ENCODE measurements at regions not wholly inside any gene's neighbourhood (a gene's known extent, or its start where the extent isn't known, plus 50 kb on each side); places are given as distances from the start of the nearest gene placed in this dataset.

DNA sequence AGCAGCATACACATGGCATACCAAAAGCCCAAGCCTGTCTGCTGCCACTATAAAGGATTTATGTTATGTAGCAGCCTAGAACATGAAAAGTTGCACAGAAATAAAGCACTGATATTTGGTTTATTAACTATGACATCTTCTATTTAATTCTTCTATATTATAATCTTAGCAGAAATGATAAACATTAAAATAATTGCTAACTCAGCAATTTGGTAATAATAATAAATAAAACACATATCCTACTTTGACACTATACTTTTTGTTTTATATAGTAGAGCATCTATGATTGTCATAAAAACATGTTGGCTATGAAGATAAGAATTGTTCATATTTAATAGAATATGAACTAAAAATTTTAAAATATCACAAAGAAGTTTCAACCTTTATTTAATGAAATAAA is 1733.3 kb upstream of the IGFBP7 start:
- Histone ChIP-seq H3K79me2 (replicated peaks; ENCODE audit: insufficient read depth, low read length) (no peaks in the 10 kb centered on the region), H3K4me3 (ENCODE audit: low read length) (no peak overlapping the region), H3K9me3 (ENCODE audit: low read length) (no peaks in the 10 kb centered on the region), H3K4me2 (ENCODE audit: low read length) (no peak overlapping the region), H4K20me1 (ENCODE audit: insufficient read depth) (no peaks in the 10 kb centered on the region), H2AFZ (ENCODE audit: low read depth, low read length) (no peak overlapping the region), H3F3A (ENCODE audit: insufficient read depth, low read length, poor library complexity, severe bottlenecking) (no peaks in the 10 kb centered on the region), H3K27me3 (ENCODE audit: insufficient read depth, low read depth, low read length) (no peaks in the 10 kb centered on the region), H3K36me3 (ENCODE audit: insufficient read depth, low read length) (no peaks in the 10 kb centered on the region), H3K9me2 (ENCODE audit: insufficient read depth, low read length) (no peaks in the 10 kb centered on the region), H3K9ac (ENCODE audit: low read length) (no peak overlapping the region), H3K27ac (ENCODE audit: low read length) (no peak overlapping the region)
- TF ChIP-seq REST (IDR thresholded peaks at IDR 0.05; ENCODE audit: borderline replicate concordance) (no peak), POLR2AphosphoS5 (IDR thresholded peaks at IDR 0.05) (no peak), TAF1 (IDR thresholded peaks at IDR 0.05; ENCODE audit: low read depth) (no peak), EZH2 (IDR thresholded peaks at IDR 0.05; ENCODE audit: borderline replicate concordance, insufficient read depth, low read length, poor library complexity, severe bottlenecking) (no peak), SMC3 (conservative IDR thresholded peaks at IDR 0.05; ENCODE audit: poor library complexity) (no peak), EP300 (conservative IDR thresholded peaks at IDR 0.05; ENCODE audit: poor library complexity, severe bottlenecking) (no peak), CTCF (IDR thresholded peaks at IDR 0.05; ENCODE audit: poor library complexity, severe bottlenecking) (no peak), MXI1 (conservative IDR thresholded peaks at IDR 0.05; ENCODE audit: poor library complexity, severe bottlenecking) (no peak), RAD21 (conservative IDR thresholded peaks at IDR 0.05) (no peak)

GRCh38 chr4:58833126-58833525 is 1722.9 kb upstream of the IGFBP7 start:
- Histone ChIP-seq H3K9me3 (ENCODE audit: low read length) (no peaks in the 10 kb centered on the region), H2AFZ (ENCODE audit: low read depth, low read length) (no peak overlapping the region), H3K27ac (ENCODE audit: low read length) (no peak overlapping the region), H3K4me3 (ENCODE audit: low read length) (no peak overlapping the region), H3F3A (ENCODE audit: insufficient read depth, low read length, poor library complexity, severe bottlenecking) (no peaks in the 10 kb centered on the region), H3K79me2 (replicated peaks; ENCODE audit: insufficient read depth, low read length) (no peaks in the 10 kb centered on the region), H4K20me1 (ENCODE audit: insufficient read depth) (no peaks in the 10 kb centered on the region), H3K27me3 (ENCODE audit: insufficient read depth, low read depth, low read length) (no peaks in the 10 kb centered on the region), H3K9me2 (ENCODE audit: insufficient read depth, low read length) (no peaks in the 10 kb centered on the region), H3K4me2 (ENCODE audit: low read length) (no peak overlapping the region), H3K36me3 (ENCODE audit: insufficient read depth, low read length) (no peaks in the 10 kb centered on the region), H3K9ac (ENCODE audit: low read length) (no peak overlapping the region)
- TF ChIP-seq MXI1 (conservative IDR thresholded peaks at IDR 0.05; ENCODE audit: poor library complexity, severe bottlenecking), result no peak
- TF ChIP-seq CTCF (IDR thresholded peaks at IDR 0.05; ENCODE audit: poor library complexity, severe bottlenecking), result no peak
